H7 (cell line): ENCODE measurements at regions not wholly inside any gene's neighbourhood (a gene's known extent, or its start where the extent isn't known, plus 50 kb on each side); places are given as distances from the start of the nearest gene placed in this dataset.
"Not testable (repeated sequence)": the region's sequence is repeated elsewhere in the genome, so short reads cannot be mapped to it uniquely, and the experiment has no call there.

Experiments
- DNase-seq: peaks from one replicate; pipeline ENCODE4 v3.0.0; 2012
- H3K27me3 ChIP-seq: 2 replicates; pipeline ENCODE4 v1.6.0; 2011; ENCODE audit warnings: mild to moderate bottlenecking, low read length; ENCODE audit not compliant: control insufficient read depth, insufficient read depth
- H3K36me3 ChIP-seq: replicated peaks from 2 replicates; pipeline ENCODE4 v1.5.1; 2011; ENCODE audit warnings: low read length; ENCODE audit not compliant: control insufficient read depth, insufficient read depth
- H3K4me3 ChIP-seq: 2 replicates; pipeline ENCODE4 v1.5.1; 2011; ENCODE audit warnings: low read depth, mild to moderate bottlenecking, control low read depth, low read length, moderate library complexity; ENCODE audit not compliant: insufficient read depth

DNA sequence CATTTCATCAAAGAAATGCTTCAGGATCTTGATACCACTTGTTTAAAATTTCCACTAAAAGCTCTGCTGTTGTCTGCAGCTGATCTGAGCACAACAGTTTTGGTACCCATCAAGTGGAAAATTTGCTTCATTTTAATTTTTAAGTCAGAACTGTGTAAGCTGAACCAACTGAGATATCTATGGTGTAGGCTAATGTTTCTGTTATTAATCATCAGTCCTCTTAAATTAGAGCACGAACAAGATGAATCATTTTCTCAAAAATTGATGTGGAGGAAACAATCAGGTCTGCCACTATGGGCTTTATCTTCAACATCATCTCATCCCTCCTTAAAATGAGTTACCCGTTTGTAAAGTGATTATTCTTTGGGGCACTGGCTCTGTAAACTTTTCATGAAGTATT lies 221.5 kb upstream of the NBEA start:
- no peaks in the 10 kb centered on the region for H3K27me3 ChIP-seq
- no peaks in the 10 kb centered on the region for H3K36me3 ChIP-seq
- no peak overlapping the region for H3K4me3 ChIP-seq
- DNase-seq = no peak

DNA sequence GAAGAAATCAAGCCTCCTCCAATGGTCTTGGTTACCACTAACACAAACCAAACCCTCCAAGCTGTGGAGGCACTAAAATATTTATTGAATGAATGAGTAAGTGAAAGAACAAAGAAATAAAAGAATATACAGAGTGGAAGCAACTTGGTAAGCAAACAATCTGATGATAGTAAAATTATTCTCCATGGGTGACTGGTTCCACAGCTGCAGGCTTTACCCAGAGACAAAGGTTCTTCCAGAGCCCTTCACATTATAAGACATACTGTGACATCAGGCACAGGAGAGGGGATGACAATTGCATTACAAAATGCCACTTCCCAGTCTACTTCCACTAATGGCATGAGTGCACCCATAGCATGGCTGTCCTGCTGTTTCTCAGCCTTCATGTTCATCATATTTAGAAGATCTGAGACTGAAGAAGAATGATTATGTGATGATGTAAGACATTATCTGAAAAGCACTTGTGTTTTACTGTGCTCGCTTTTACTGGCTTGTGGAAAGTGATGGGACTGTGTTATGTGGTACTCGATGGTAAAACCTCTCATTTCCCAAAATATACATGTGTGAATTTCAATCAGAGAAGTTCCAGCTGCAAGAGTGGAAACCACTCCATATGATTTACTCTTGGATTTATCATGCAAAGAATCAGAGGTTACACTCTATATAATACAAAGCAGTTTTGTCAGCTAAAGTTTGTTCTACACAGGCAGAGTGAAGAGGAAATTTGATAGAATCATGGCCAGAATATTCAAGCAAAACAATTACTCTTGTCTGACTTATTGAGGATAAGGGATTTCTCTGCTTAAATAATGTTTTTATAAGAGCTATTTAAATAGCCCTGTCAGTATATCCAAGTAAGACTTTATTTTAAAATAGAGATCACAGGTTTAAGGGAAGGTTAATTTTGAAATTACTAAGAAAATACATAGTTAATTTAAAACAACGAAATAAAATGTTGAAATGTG lies 220.2 kb upstream of the NBEA start:
- H3K27me3 ChIP-seq = no peaks in the 10 kb centered on the region
- no peak for DNase-seq
- no peak overlapping the region for H3K4me3 ChIP-seq
- H3K36me3 ChIP-seq = no peaks in the 10 kb centered on the region

GRCh38 chr13:34722922-34723321 lies 219.1 kb upstream of the NBEA start:
- Histone ChIP-seq H3K36me3 (no peaks in the 10 kb centered on the region), H3K27me3 (no peaks in the 10 kb centered on the region), H3K4me3 (no peak overlapping the region)
- DNase-seq = no peak

- Histone ChIP-seq H3K4me3 (no peak overlapping the region), H3K36me3 (no peaks in the 10 kb centered on the region), H3K27me3 (no peaks in the 10 kb centered on the region)
- DNase-seq = no peak
These were observed 211.1 kb upstream of the NBEA start for GRCh38 chr13:34730961-34731360.

DNA sequence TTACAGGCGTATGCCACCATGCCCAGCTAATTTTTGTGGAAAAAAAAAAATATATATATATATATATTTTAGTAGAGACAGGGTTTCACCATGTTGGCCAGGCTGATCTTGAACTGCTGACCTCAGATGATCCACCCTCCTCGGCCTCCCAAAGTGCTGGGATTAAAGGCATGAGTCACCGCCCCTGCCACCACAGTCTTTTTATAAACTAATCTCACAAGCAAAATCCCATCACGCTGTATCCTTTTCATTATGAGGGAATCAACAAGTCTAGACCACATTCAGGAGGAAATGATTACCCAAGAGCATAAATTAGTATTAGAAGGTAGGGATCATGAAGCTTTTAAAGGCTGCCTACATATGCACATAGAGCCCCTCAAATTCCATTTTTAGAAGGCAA lies 210.6 kb upstream of the NBEA start:
- Histone ChIP-seq H3K27me3 (no peaks in the 10 kb centered on the region), H3K36me3 (no peaks in the 10 kb centered on the region), H3K4me3 (no peak overlapping the region)
- DNase-seq = no peak

- Histone ChIP-seq H3K4me3 (no peak overlapping the region), H3K27me3 (no peaks in the 10 kb centered on the region), H3K36me3 (no peaks in the 10 kb centered on the region)
- no peak for DNase-seq
These were observed 208.3 kb upstream of the NBEA start for GRCh38 chr13:34733721-34734120.

- H3K27me3 ChIP-seq = no peaks in the 10 kb centered on the region
- no peaks in the 10 kb centered on the region for H3K36me3 ChIP-seq
- no peak for DNase-seq
- H3K4me3 ChIP-seq = no peak overlapping the region
These were observed 207.1 kb upstream of the NBEA start for GRCh38 chr13:34734932-34735331.

GRCh38 chr13:34738254-34738992 lies 203.6 kb upstream of the NBEA start:
- no peaks in the 10 kb centered on the region for H3K36me3 ChIP-seq
- no peak overlapping the region for H3K4me3 ChIP-seq
- no peak for DNase-seq
- no peaks in the 10 kb centered on the region for H3K27me3 ChIP-seq

GRCh38 chr13:34747056-34747455 lies 195.0 kb upstream of the NBEA start:
- not testable (repeated sequence) for H3K36me3 ChIP-seq, DNase-seq, H3K27me3 ChIP-seq, H3K4me3 ChIP-seq

- no peaks in the 10 kb centered on the region for H3K27me3 ChIP-seq
- no peak overlapping the region for H3K4me3 ChIP-seq
- no peak for DNase-seq
- no peaks in the 10 kb centered on the region for H3K36me3 ChIP-seq
These were observed 194.6 kb upstream of the NBEA start for GRCh38 chr13:34747507-34747906.

DNA sequence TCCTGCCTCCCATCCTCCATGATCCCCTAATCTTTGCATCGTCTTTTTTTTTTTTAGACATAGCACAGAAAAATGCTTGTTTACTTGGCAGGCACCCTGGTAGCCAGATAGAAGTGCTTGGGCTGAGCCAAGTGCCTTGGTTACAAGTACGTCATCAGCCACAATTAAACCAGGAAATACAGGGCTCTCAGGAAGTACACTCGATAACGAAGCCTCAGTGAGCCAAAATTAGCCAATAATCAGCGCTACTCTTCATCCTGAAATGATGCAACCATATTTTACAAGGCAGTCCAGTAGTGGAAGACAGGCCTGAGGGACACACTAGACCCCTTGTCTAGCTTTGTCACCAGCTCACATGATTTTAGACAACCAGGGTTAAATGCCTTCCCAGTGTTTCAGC lies 194.0 kb upstream of the NBEA start:
- Histone ChIP-seq H3K27me3 (no peaks in the 10 kb centered on the region), H3K36me3 (no peaks in the 10 kb centered on the region), H3K4me3 (no peak overlapping the region)
- no peak for DNase-seq

DNA sequence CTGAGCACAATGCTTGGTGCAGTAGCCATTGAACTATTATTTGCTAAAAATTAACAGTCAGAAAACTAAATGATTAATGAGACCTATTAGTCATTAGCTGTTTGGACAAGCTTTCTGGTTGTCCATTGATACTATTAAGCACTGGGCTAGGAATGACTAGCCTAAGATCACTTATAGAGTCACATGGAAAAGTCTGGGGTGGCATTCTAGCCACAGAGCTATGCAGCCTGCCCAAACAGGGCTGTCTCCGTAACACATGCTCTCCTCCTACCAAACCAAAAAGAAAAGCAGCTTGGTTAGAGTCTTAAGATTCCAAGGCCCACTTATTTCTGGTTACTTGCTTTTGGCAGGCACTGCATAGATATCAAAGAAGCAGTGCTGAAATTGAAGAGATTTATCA lies 193.5 kb upstream of the NBEA start:
- Histone ChIP-seq H3K4me3 (no peak overlapping the region), H3K27me3 (no peaks in the 10 kb centered on the region), H3K36me3 (no peaks in the 10 kb centered on the region)
- DNase-seq = no peak

DNA sequence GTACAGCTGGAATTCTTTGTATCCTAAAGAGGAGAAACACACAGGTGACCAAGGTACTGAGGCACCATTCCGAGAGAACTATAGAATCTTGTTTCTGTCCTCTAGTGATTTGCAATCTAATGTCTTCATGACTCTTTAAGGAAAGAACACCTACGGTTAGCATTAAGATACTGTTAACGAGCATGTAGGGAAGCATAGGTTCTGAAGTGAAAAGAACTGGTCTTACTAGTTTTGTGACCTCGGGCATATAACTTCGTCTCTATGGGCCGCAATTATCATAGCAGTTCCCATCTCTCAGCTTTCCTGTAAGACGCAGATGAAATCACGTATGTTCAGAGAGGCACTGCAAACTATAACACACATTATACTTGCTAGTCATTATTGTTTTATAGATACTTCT lies 193.0 kb upstream of the NBEA start:
- Histone ChIP-seq H3K36me3 (no peaks in the 10 kb centered on the region), H3K4me3 (no peak overlapping the region), H3K27me3 (no peaks in the 10 kb centered on the region)
- no peak for DNase-seq

GRCh38 chr13:34750078-34750931 lies 191.8 kb upstream of the NBEA start:
- DNase-seq = peak; percentile 28

More at GRCh38 chr13:34750078-34750931, 191.8 kb upstream of the NBEA start:
- H3K4me3 ChIP-seq = peak overlapping the region; percentile 16; the same call in 1 of the 2 replicates
- no peaks in the 10 kb centered on the region for H3K36me3 ChIP-seq
- H3K27me3 ChIP-seq = no peaks in the 10 kb centered on the region
